Peyer's patch (tissue), 4 donors: ENCODE measurements at regions not wholly inside any gene's neighbourhood (a gene's known extent, or its start where the extent isn't known, plus 50 kb on each side); places are given as distances from the start of the nearest gene placed in this dataset.
A peak's percentile ranks its signal among the peaks of the same experiment; 100 is the strongest.

ENCODE experiments used
- DNase-seq, 3 donors: peaks; one replicate each; pipeline ENCODE4 v3.0.0-alpha.2; 2017 to 2019
- H3K27ac ChIP-seq, 4 donors: fragments of 200-600 bp; sonication (generic); one replicate each; pipeline ENCODE4 v1.5.1; 2016 to 2019
- H3K27me3 ChIP-seq, 2 donors: fragments of 200-600 bp; sonication (generic); one replicate each; pipeline ENCODE4 v1.5.1; 2019
- H3K36me3 ChIP-seq, 3 donors: fragments of 200-600 bp; sonication (generic); one replicate each; pipeline ENCODE4 v1.5.1; 2016 to 2019
- H3K4me1 ChIP-seq, 4 donors: fragments of 200-600 bp; sonication (generic); one replicate each; pipeline ENCODE4 v1.5.1; 2016 to 2019
- H3K4me3 ChIP-seq, 4 donors: fragments of 200-600 bp; sonication (generic); 1 replicate in 3 of 4; 2 replicates in 1 of 4; pipeline ENCODE4 v1.5.1; 2016 to 2019; ENCODE audit warnings: mild to moderate bottlenecking in 1 of 4
- H3K9me3 ChIP-seq, 4 donors: fragments of 200-600 bp; sonication (generic); one replicate each; pipeline ENCODE4 v1.5.1; 2016 to 2019; ENCODE audit warnings: mild to moderate bottlenecking in 1 of 4
- CTCF ChIP-seq, 6 experiments: fragments of 450-650 bp in 4 of 6; fragments of 200-600 bp in 2 of 6; sonication (generic) in 1 of 6; IDR thresholded peaks; one replicate each; pipeline ENCODE4 v1.5.1; 2017 to 2019; ENCODE audit warnings: antibody characterized with exemption in 6 of 6, mild to moderate bottlenecking in 3 of 6, moderate library complexity in 1 of 6
- POLR2A ChIP-seq, 2 donors: fragments of 450-650 bp; IDR thresholded peaks; one replicate each; pipeline ENCODE4 v1.5.1; 2017; ENCODE audit warnings: antibody characterized with exemption in 2 of 2, mild to moderate bottlenecking in 2 of 2, moderate library complexity in 2 of 2

GRCh38 chr10:58451193-58451889 is 61.3 kb upstream of the BICC1 start:
- H3K36me3 ChIP-seq: no peaks in the 10 kb centered on the region
- no peak overlapping the region for H3K4me3 ChIP-seq
- H3K4me1 ChIP-seq: no peaks in the 10 kb centered on the region
- TF ChIP-seq POLR2A (IDR thresholded peaks at IDR 0.05) (no peak), CTCF (IDR thresholded peaks at IDR 0.05) (no peak)
- no peak overlapping the region for H3K27ac ChIP-seq
- no peaks in the 10 kb centered on the region for H3K27me3 ChIP-seq
- H3K9me3 ChIP-seq: no peaks in the 10 kb centered on the region
- DNase-seq: no peak

- Histone ChIP-seq H3K9me3 (no peaks in the 10 kb centered on the region), H3K27ac (no peak overlapping the region), H3K36me3 (no peaks in the 10 kb centered on the region), H3K27me3 (no peaks in the 10 kb centered on the region), H3K4me3 (no peak overlapping the region), H3K4me1 (no peaks in the 10 kb centered on the region)
- TF ChIP-seq CTCF (IDR thresholded peaks at IDR 0.05) (no peak), POLR2A (IDR thresholded peaks at IDR 0.05) (no peak)
- DNase-seq: no peak
Measured at GRCh38 chr10:58453105-58453504, 59.6 kb upstream of the BICC1 start.

- Histone ChIP-seq H3K4me3 (no peak overlapping the region), H3K27ac (no peak overlapping the region), H3K9me3 (no peaks in the 10 kb centered on the region), H3K36me3 (no peaks in the 10 kb centered on the region), H3K27me3 (no peaks in the 10 kb centered on the region), H3K4me1 (no peaks in the 10 kb centered on the region)
- TF ChIP-seq CTCF (IDR thresholded peaks at IDR 0.05): no peak
- DNase-seq: no peak
Measured at GRCh38 chr10:58456179-58456578, 56.5 kb upstream of the BICC1 start.

- DNase-seq: peak in 1 of 3 donors; percentile 54
- H3K9me3 ChIP-seq: no peaks in the 10 kb centered on the region
- no peak for TF ChIP-seq CTCF (IDR thresholded peaks at IDR 0.05)
- no peak for TF ChIP-seq POLR2A (IDR thresholded peaks at IDR 0.05)
- peak overlapping the region in 2 of 4 donors; percentile 18 to 41 for H3K27ac ChIP-seq
- H3K36me3 ChIP-seq: no peaks in the 10 kb centered on the region
- H3K27me3 ChIP-seq: no peaks in the 10 kb centered on the region
- no peak overlapping the region for H3K4me3 ChIP-seq
- H3K4me1 ChIP-seq: no peaks in the 10 kb centered on the region
Measured at GRCh38 chr10:58457761-58458616, 54.7 kb upstream of the BICC1 start.

GRCh38 chr10:58459069-58459468 is 53.6 kb upstream of the BICC1 start:
- Histone ChIP-seq H3K4me3 (no peak overlapping the region), H3K27ac (peak overlapping the region in 1 of 4 donors; percentile 41), H3K4me1 (no peaks in the 10 kb centered on the region), H3K27me3 (no peaks in the 10 kb centered on the region), H3K9me3 (no peaks in the 10 kb centered on the region), H3K36me3 (no peaks in the 10 kb centered on the region)
- no peak for TF ChIP-seq CTCF (IDR thresholded peaks at IDR 0.05)
- TF ChIP-seq POLR2A (IDR thresholded peaks at IDR 0.05): no peak
- DNase-seq: no peak
